GM18909 (cell line): ENCODE measurements at regions not wholly inside any gene's neighbourhood (a gene's known extent, or its start where the extent isn't known, plus 50 kb on each side); places are given as distances from the start of the nearest gene placed in this dataset.

Experiments used
- ATAC-seq: cut with Tn5 transposase; IDR thresholded peaks from one replicate; pipeline ENCODE4 v1.9.1; 2021; ENCODE audit warnings: mild to moderate bottlenecking; ENCODE audit not compliant: unreplicated experiment, poor library complexity

GRCh38 chr12:124094733-124095132, 121.7 kb downstream of the ZNF664 start:
- no peak for ATAC-seq

- no peak for ATAC-seq
Observed at GRCh38 chr12:124096109-124096508, 123.1 kb downstream of the ZNF664 start.

GRCh38 chr12:124096869-124097434, 123.9 kb downstream of the ZNF664 start:
- no peak for ATAC-seq

- no peak for ATAC-seq
Observed at GRCh38 chr12:124097701-124098100, 124.7 kb downstream of the ZNF664 start.

- ATAC-seq: no peak
Observed at GRCh38 chr12:124098101-124098757, 125.2 kb downstream of the ZNF664 start.

GRCh38 chr12:124098887-124099286, 125.9 kb downstream of the ZNF664 start:
- ATAC-seq: no peak

- no peak for ATAC-seq
Observed at GRCh38 chr12:124099661-124100060, 126.6 kb downstream of the ZNF664 start.

GRCh38 chr12:124100572-124101178, 127.7 kb downstream of the ZNF664 start:
- ATAC-seq: no peak

GRCh38 chr12:124105546-124105945, 132.5 kb downstream of the ZNF664 start:
- ATAC-seq: no peak

GRCh38 chr12:124107351-124107750, 134.3 kb downstream of the ZNF664 start:
- ATAC-seq: no peak

GRCh38 chr12:124109760-124110159, 136.7 kb downstream of the ZNF664 start:
- no peak for ATAC-seq

GRCh38 chr12:124110372-124110883, 137.4 kb downstream of the ZNF664 start:
- ATAC-seq: no peak

- ATAC-seq: no peak
Observed at GRCh38 chr12:124111006-124111405, 138.0 kb downstream of the ZNF664 start.

GRCh38 chr12:124114316-124114715, 141.3 kb downstream of the ZNF664 start:
- no peak for ATAC-seq

GRCh38 chr12:124115496-124115895, 142.5 kb downstream of the ZNF664 start:
- no peak for ATAC-seq

- no peak for ATAC-seq
Observed at GRCh38 chr12:124115976-124116690, 143.1 kb downstream of the ZNF664 start.

- ATAC-seq: no peak
Observed at GRCh38 chr12:124120739-124121138, 147.7 kb downstream of the ZNF664 start.

- ATAC-seq: no peak
Observed at GRCh38 chr12:124122722-124123121, 149.7 kb downstream of the ZNF664 start.

GRCh38 chr12:124123296-124124000, 150.4 kb downstream of the ZNF664 start:
- no peak for ATAC-seq

GRCh38 chr12:124125203-124125871, 152.3 kb downstream of the ZNF664 start:
- ATAC-seq: peak; percentile 81
